WERI-Rb-1 (cell line): ENCODE measurements at regions not wholly inside any gene's neighbourhood (a gene's known extent, or its start where the extent isn't known, plus 50 kb on each side); places are given as distances from the start of the nearest gene placed in this dataset.

Source experiments
- DNase-seq: peaks from one replicate; pipeline ENCODE4 v3.0.0-alpha.2; 2020
- H3K27ac ChIP-seq: fragments of 250-450 bp; sonication (Bioruptor Pico); 2 replicates; pipeline ENCODE4 v1.5.1; 2020; ENCODE audit warnings: mild to moderate bottlenecking, moderate library complexity
- H3K27me3 ChIP-seq: fragments of 250-450 bp; sonication (Bioruptor Pico); 2 replicates; pipeline ENCODE4 v1.5.1; 2021; ENCODE audit warnings: mild to moderate bottlenecking, low read depth, moderate library complexity; ENCODE audit not compliant: insufficient read depth, severe bottlenecking
- H3K36me3 ChIP-seq: fragments of 250-450 bp; sonication (Bioruptor Pico); 2 replicates; pipeline ENCODE4 v1.5.1; 2020; ENCODE audit warnings: mild to moderate bottlenecking, moderate library complexity
- H3K4me3 ChIP-seq: 2 replicates; pipeline ENCODE4 v1.5.1; 2011; ENCODE audit warnings: low read depth, mild to moderate bottlenecking, control low read depth, low read length
- H3K9me3 ChIP-seq: fragments of 250-450 bp; sonication (Bioruptor Pico); 2 replicates; pipeline ENCODE4 v1.5.1; 2021; ENCODE audit warnings: mild to moderate bottlenecking, moderate library complexity; ENCODE audit not compliant: severe bottlenecking
- TF ChIP-seq, protein P1 (sequence below): IDR thresholded peaks from 2 replicates; pipeline ENCODE4 v1.5.1; 2011; ENCODE audit warnings: low read depth, mild to moderate bottlenecking, control low read depth, inconsistent platforms, low read length

GRCh38 chr17:70896843-70897242, 727.5 kb downstream of the KCNJ2 start:
- Histone ChIP-seq H3K27me3 (no peaks in the 10 kb centered on the region), H3K27ac (no peak overlapping the region), H3K36me3 (no peaks in the 10 kb centered on the region), H3K4me3 (no peak overlapping the region), H3K9me3 (no peaks in the 10 kb centered on the region)
- TF ChIP-seq, protein P1, sequence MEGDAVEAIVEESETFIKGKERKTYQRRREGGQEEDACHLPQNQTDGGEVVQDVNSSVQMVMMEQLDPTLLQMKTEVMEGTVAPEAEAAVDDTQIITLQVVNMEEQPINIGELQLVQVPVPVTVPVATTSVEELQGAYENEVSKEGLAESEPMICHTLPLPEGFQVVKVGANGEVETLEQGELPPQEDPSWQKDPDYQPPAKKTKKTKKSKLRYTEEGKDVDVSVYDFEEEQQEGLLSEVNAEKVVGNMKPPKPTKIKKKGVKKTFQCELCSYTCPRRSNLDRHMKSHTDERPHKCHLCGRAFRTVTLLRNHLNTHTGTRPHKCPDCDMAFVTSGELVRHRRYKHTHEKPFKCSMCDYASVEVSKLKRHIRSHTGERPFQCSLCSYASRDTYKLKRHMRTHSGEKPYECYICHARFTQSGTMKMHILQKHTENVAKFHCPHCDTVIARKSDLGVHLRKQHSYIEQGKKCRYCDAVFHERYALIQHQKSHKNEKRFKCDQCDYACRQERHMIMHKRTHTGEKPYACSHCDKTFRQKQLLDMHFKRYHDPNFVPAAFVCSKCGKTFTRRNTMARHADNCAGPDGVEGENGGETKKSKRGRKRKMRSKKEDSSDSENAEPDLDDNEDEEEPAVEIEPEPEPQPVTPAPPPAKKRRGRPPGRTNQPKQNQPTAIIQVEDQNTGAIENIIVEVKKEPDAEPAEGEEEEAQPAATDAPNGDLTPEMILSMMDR = no peak
- DNase-seq = no peak

- TF ChIP-seq, protein P1 = no peak
- DNase-seq = no peak
- no peak overlapping the region for H3K27ac ChIP-seq
- no peaks in the 10 kb centered on the region for H3K36me3 ChIP-seq
- H3K9me3 ChIP-seq = no peaks in the 10 kb centered on the region
- no peak overlapping the region for H3K4me3 ChIP-seq
- H3K27me3 ChIP-seq = no peaks in the 10 kb centered on the region
These were observed 728.1 kb downstream of the KCNJ2 start for GRCh38 chr17:70897446-70897845.

GRCh38 chr17:70901870-70902269, 732.5 kb downstream of the KCNJ2 start:
- DNase-seq = no peak
- Histone ChIP-seq H3K4me3 (no peak overlapping the region), H3K36me3 (no peaks in the 10 kb centered on the region), H3K27me3 (no peaks in the 10 kb centered on the region), H3K9me3 (no peaks in the 10 kb centered on the region), H3K27ac (no peak overlapping the region)
- TF ChIP-seq, protein P1 = peak; percentile 67

- TF ChIP-seq, protein P1 = no peak
- Histone ChIP-seq H3K27ac (no peak overlapping the region), H3K9me3 (no peaks in the 10 kb centered on the region), H3K4me3 (no peak overlapping the region), H3K27me3 (no peaks in the 10 kb centered on the region), H3K36me3 (no peaks in the 10 kb centered on the region)
- DNase-seq = no peak
These were observed 736.5 kb downstream of the KCNJ2 start for GRCh38 chr17:70905796-70906195.

GRCh38 chr17:70906808-70907207, 737.5 kb downstream of the KCNJ2 start:
- Histone ChIP-seq H3K4me3 (no peak overlapping the region), H3K27me3 (no peaks in the 10 kb centered on the region), H3K9me3 (no peaks in the 10 kb centered on the region), H3K36me3 (no peaks in the 10 kb centered on the region), H3K27ac (no peak overlapping the region)
- DNase-seq = no peak
- TF ChIP-seq, protein P1 = no peak

GRCh38 chr17:70912716-70913485, 743.6 kb downstream of the KCNJ2 start:
- DNase-seq = no peak
- no peak overlapping the region for H3K4me3 ChIP-seq
- TF ChIP-seq, protein P1 = no peak
- H3K27ac ChIP-seq = no peak overlapping the region
- H3K36me3 ChIP-seq = no peaks in the 10 kb centered on the region
- H3K9me3 ChIP-seq = no peaks in the 10 kb centered on the region
- no peaks in the 10 kb centered on the region for H3K27me3 ChIP-seq
